ENCODE measurements at regions not wholly inside any gene's neighbourhood (a gene's known extent, or its start where the extent isn't known, plus 50 kb on each side); places are given as distances from the start of the nearest gene placed in this dataset.

- H3K27me3 Mint-ChIP-seq (ENCODE audit: unreplicated experiment) = peaks cover 16% of the 10 kb centered on the region
- no peaks in the 10 kb centered on the region for H3K4me1 Mint-ChIP-seq (ENCODE audit: unreplicated experiment)
- H3K27ac Mint-ChIP-seq (ENCODE audit: unreplicated experiment) = no peak overlapping the region
- H3K4me3 Mint-ChIP-seq (ENCODE audit: unreplicated experiment) = no peak overlapping the region
- no peaks in the 10 kb centered on the region for H3K36me3 Mint-ChIP-seq (ENCODE audit: unreplicated experiment)
- peaks cover 10% of the 10 kb centered on the region for H3K9me3 Mint-ChIP-seq (ENCODE audit: unreplicated experiment)
- TF ChIP-seq CTCF (IDR thresholded peaks at IDR 0.05) = no peak
- DNase-seq (ENCODE audit: extremely low spot score, unreplicated experiment) = no peak
Measured at GRCh38 chr12:58143498-58143995, 202.2 kb downstream of the ATP23 start.

GRCh38 chr12:58148405-58148804 is 207.0 kb downstream of the ATP23 start:
- DNase-seq (ENCODE audit: extremely low spot score, unreplicated experiment) = no peak
- Mint-ChIP-seq H3K9me3 (ENCODE audit: unreplicated experiment) (peaks cover 10% of the 10 kb centered on the region), H3K27ac (ENCODE audit: unreplicated experiment) (no peak overlapping the region), H3K4me1 (ENCODE audit: unreplicated experiment) (no peaks in the 10 kb centered on the region), H3K36me3 (ENCODE audit: unreplicated experiment) (no peaks in the 10 kb centered on the region), H3K4me3 (ENCODE audit: unreplicated experiment) (no peak overlapping the region), H3K27me3 (ENCODE audit: unreplicated experiment) (peaks cover 8% of the 10 kb centered on the region)
- no peak for TF ChIP-seq CTCF (IDR thresholded peaks at IDR 0.05)

GRCh38 chr12:58148976-58149375 is 207.6 kb downstream of the ATP23 start:
- Mint-ChIP-seq H3K4me1 (ENCODE audit: unreplicated experiment) (no peaks in the 10 kb centered on the region), H3K27me3 (ENCODE audit: unreplicated experiment) (peaks cover 8% of the 10 kb centered on the region), H3K9me3 (ENCODE audit: unreplicated experiment) (peaks cover 10% of the 10 kb centered on the region), H3K27ac (ENCODE audit: unreplicated experiment) (no peak overlapping the region), H3K36me3 (ENCODE audit: unreplicated experiment) (no peaks in the 10 kb centered on the region), H3K4me3 (ENCODE audit: unreplicated experiment) (no peak overlapping the region)
- no peak for TF ChIP-seq CTCF (IDR thresholded peaks at IDR 0.05)
- no peak for DNase-seq (ENCODE audit: extremely low spot score, unreplicated experiment)

- TF ChIP-seq CTCF (IDR thresholded peaks at IDR 0.05) = no peak
- Mint-ChIP-seq H3K4me1 (ENCODE audit: unreplicated experiment) (no peaks in the 10 kb centered on the region), H3K36me3 (ENCODE audit: unreplicated experiment) (no peaks in the 10 kb centered on the region), H3K27ac (ENCODE audit: unreplicated experiment) (no peak overlapping the region), H3K4me3 (ENCODE audit: unreplicated experiment) (no peak overlapping the region), H3K9me3 (ENCODE audit: unreplicated experiment) (no peaks in the 10 kb centered on the region), H3K27me3 (ENCODE audit: unreplicated experiment) (peaks cover 26% of the 10 kb centered on the region)
- no peak for DNase-seq (ENCODE audit: extremely low spot score, unreplicated experiment)
Measured at GRCh38 chr12:58154359-58154758, 213.0 kb downstream of the ATP23 start.

GRCh38 chr12:58156697-58157096 is 215.3 kb downstream of the ATP23 start:
- no peak for DNase-seq (ENCODE audit: extremely low spot score, unreplicated experiment)
- no peak overlapping the region for H3K4me3 Mint-ChIP-seq (ENCODE audit: unreplicated experiment)
- no peaks in the 10 kb centered on the region for H3K9me3 Mint-ChIP-seq (ENCODE audit: unreplicated experiment)
- no peaks in the 10 kb centered on the region for H3K36me3 Mint-ChIP-seq (ENCODE audit: unreplicated experiment)
- no peaks in the 10 kb centered on the region for H3K4me1 Mint-ChIP-seq (ENCODE audit: unreplicated experiment)
- TF ChIP-seq CTCF (IDR thresholded peaks at IDR 0.05) = no peak
- peaks cover 39% of the 10 kb centered on the region for H3K27me3 Mint-ChIP-seq (ENCODE audit: unreplicated experiment)
- H3K27ac Mint-ChIP-seq (ENCODE audit: unreplicated experiment) = no peak overlapping the region

Measured in osteocyte (in vitro differentiated cells).